Fibroblast of mammary gland (primary cell): ENCODE measurements at regions not wholly inside any gene's neighbourhood (a gene's known extent, or its start where the extent isn't known, plus 50 kb on each side); places are given as distances from the start of the nearest gene placed in this dataset.

Experiments used
- DNase-seq: peaks from one replicate; pipeline ENCODE4 v3.0.0-alpha.2; 2010; ENCODE audit warnings: low read depth
- H3K4me3 ChIP-seq: 2 replicates; pipeline ENCODE4 v1.5.1; 2011; ENCODE audit warnings: low read depth, mild to moderate bottlenecking, low read length, moderate library complexity; ENCODE audit not compliant: control insufficient read depth
- TF ChIP-seq, protein P1 (sequence below): conservative IDR thresholded peaks from 2 replicates; pipeline ENCODE4 v1.5.1; 2011; ENCODE audit warnings: low read depth, low read length, inconsistent platforms; ENCODE audit not compliant: control insufficient read depth, insufficient read depth

- TF ChIP-seq, protein P1, sequence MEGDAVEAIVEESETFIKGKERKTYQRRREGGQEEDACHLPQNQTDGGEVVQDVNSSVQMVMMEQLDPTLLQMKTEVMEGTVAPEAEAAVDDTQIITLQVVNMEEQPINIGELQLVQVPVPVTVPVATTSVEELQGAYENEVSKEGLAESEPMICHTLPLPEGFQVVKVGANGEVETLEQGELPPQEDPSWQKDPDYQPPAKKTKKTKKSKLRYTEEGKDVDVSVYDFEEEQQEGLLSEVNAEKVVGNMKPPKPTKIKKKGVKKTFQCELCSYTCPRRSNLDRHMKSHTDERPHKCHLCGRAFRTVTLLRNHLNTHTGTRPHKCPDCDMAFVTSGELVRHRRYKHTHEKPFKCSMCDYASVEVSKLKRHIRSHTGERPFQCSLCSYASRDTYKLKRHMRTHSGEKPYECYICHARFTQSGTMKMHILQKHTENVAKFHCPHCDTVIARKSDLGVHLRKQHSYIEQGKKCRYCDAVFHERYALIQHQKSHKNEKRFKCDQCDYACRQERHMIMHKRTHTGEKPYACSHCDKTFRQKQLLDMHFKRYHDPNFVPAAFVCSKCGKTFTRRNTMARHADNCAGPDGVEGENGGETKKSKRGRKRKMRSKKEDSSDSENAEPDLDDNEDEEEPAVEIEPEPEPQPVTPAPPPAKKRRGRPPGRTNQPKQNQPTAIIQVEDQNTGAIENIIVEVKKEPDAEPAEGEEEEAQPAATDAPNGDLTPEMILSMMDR, result no peak
- no peak for DNase-seq
Observed at GRCh38 chr6:144855812-144856531, 570.8 kb downstream of the UTRN start.

GRCh38 chr6:144856622-144857021 is 571.5 kb downstream of the UTRN start:
- TF ChIP-seq, protein P1, result no peak
- H3K4me3 ChIP-seq, result no peak overlapping the region
- DNase-seq, result no peak

More at GRCh38 chr6:144855812-144856531, 570.8 kb downstream of the UTRN start:
- no peak overlapping the region for H3K4me3 ChIP-seq

DNA sequence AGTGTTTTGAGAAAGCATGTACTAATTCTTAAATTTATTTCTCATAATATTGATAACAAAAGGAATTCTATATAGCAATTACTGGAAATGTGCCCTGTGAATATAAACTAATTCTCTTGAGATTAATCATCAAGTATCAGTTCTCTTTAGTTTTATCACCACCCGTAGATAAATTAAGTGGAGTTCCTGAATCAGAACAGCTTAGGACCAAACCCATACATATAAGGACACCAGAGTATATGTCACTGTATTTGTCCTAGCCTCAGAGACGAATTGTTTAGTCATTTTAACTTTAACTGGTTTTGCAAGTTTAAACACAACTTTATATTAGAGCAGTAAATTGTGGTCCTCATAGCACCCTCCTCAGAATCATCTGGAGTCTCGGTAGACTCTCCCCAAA is 572.0 kb downstream of the UTRN start:
- TF ChIP-seq, protein P1, result no peak
- DNase-seq, result no peak
- no peak overlapping the region for H3K4me3 ChIP-seq

DNA sequence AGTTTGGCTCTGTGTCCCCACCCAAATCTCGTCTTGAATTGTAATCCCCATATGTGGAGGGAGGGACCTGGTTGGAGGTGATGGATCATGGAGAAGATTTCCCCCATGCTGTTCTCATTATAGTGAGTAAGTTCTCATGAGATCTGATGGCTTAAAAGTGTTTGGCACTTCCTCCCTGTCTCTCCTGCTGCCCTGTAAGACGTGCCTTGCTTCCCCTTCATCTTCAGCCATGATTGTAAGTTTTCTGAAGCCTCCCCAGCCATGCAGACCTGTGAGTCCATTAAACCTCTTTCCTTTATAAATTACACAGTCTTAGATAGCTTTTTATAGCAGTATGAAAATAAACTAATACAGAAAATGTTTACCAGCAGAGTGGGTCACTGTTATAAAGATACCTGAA is 577.6 kb downstream of the UTRN start:
- H3K4me3 ChIP-seq, result no peak overlapping the region
- no peak for DNase-seq
- TF ChIP-seq, protein P1, result no peak

- H3K4me3 ChIP-seq, result no peak overlapping the region
- TF ChIP-seq, protein P1, result no peak
- DNase-seq, result no peak
Observed at GRCh38 chr6:144867761-144868160, 582.6 kb downstream of the UTRN start.

DNA sequence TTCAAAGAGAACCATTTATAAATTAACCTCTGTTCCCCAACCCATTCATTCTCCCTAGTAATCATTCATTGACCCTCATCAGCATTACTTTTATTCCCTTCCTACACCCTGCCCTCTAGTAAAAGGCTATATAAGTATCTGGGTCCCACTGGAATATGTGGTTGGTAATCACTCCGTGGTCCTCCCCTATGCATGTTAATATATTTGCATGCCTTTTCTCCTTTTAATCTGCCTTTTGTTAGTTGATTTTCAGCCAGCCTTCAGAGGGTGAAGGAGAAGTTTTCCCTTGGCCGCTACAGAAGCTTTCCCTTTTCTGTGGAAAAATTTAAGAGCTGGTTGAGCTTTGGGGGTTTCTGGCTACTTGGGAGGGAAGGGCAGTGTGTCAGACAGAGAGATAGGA is 585.6 kb downstream of the UTRN start:
- TF ChIP-seq, protein P1, result no peak
- no peak for DNase-seq
- no peak overlapping the region for H3K4me3 ChIP-seq
